Hindlimb muscle (tissue), 1 donor: ENCODE measurements at regions not wholly inside any gene's neighbourhood (a gene's known extent, or its start where the extent isn't known, plus 50 kb on each side); places are given as distances from the start of the nearest gene placed in this dataset.
"Not testable (repeated sequence)": the region's sequence is repeated elsewhere in the genome, so short reads cannot be mapped to it uniquely, and the experiment has no call there.

Experiments
- DNase-seq: peaks from one replicate; pipeline ENCODE4 v3.0.0-alpha.2; 2013

GRCh38 chr2:117232305-117232704, 582.2 kb upstream of the DDX18 start:
- DNase-seq: peak; percentile 0

- DNase-seq: peak; percentile 2
These were observed 557.1 kb upstream of the DDX18 start for GRCh38 chr2:117257362-117257761.

GRCh38 chr2:117269574-117269973, 544.9 kb upstream of the DDX18 start:
- DNase-seq: no peak

GRCh38 chr2:117271631-117272030, 542.9 kb upstream of the DDX18 start:
- DNase-seq: no peak

- DNase-seq: no peak
These were observed 541.4 kb upstream of the DDX18 start for GRCh38 chr2:117273009-117273671.

- DNase-seq: no peak
These were observed 521.5 kb upstream of the DDX18 start for GRCh38 chr2:117293012-117293411.

GRCh38 chr2:117299451-117299850, 515.0 kb upstream of the DDX18 start:
- DNase-seq: no peak

- DNase-seq: no peak
These were observed 505.4 kb upstream of the DDX18 start for GRCh38 chr2:117308861-117309770.

- DNase-seq: no peak
These were observed 492.7 kb upstream of the DDX18 start for GRCh38 chr2:117321816-117322215.

- no peak for DNase-seq
These were observed 491.2 kb upstream of the DDX18 start for GRCh38 chr2:117323331-117323730.

- no peak for DNase-seq
These were observed 483.9 kb upstream of the DDX18 start for GRCh38 chr2:117330641-117331040.

- DNase-seq: no peak
These were observed 478.5 kb upstream of the DDX18 start for GRCh38 chr2:117335967-117336366.

- DNase-seq: no peak
These were observed 478.0 kb upstream of the DDX18 start for GRCh38 chr2:117336496-117336895.

GRCh38 chr2:117337981-117338380, 476.5 kb upstream of the DDX18 start:
- DNase-seq: not testable (repeated sequence)

GRCh38 chr2:117339980-117340379, 474.5 kb upstream of the DDX18 start:
- no peak for DNase-seq

- DNase-seq: no peak
These were observed 472.8 kb upstream of the DDX18 start for GRCh38 chr2:117341690-117342089.

- no peak for DNase-seq
These were observed 472.1 kb upstream of the DDX18 start for GRCh38 chr2:117342415-117342814.

GRCh38 chr2:117349687-117350086, 464.8 kb upstream of the DDX18 start:
- no peak for DNase-seq

- no peak for DNase-seq
These were observed 463.1 kb upstream of the DDX18 start for GRCh38 chr2:117351396-117351795.

- DNase-seq: no peak
These were observed 455.1 kb upstream of the DDX18 start for GRCh38 chr2:117359266-117359914.

GRCh38 chr2:117360586-117360985, 453.9 kb upstream of the DDX18 start:
- no peak for DNase-seq

GRCh38 chr2:117378653-117379052, 435.8 kb upstream of the DDX18 start:
- no peak for DNase-seq

GRCh38 chr2:117379928-117380327, 434.6 kb upstream of the DDX18 start:
- DNase-seq: no peak
